ENCODE measurements at regions not wholly inside any gene's neighbourhood (a gene's known extent, or its start where the extent isn't known, plus 50 kb on each side); places are given as distances from the start of the nearest gene placed in this dataset.

DNA sequence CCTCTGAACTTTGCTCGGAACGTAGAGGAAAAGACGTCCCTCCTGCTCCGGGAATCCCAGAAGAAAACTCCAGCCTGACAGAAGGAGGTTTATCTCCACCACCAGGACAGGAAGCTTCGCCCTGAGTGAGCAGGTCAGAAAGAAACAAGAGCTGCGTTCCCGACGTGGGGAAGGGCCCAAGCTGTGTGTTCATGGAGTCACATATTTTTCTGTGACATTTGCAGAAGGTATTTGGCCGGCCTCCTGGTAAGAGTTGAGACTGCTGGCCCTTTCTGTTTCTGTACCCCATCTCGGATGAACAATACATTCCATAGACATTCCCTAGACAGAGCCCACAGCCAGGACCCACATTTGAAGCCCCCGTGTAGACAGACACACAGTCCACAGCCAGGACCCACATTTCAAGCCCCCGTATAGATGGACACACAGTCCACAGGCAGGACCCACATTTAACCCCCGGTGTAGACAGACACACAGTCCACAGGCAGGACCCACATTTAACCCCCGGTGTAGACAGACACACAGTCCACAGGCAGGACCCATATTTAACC, 230.8 kb downstream of the SHOX start:
- Histone ChIP-seq H3K9me2 (replicated peaks; ENCODE audit: control insufficient read depth, low read length) (no peaks in the 10 kb centered on the region), H3F3A (ENCODE audit: control insufficient read depth, insufficient read depth) (no peaks in the 10 kb centered on the region), H3K79me2 (ENCODE audit: control insufficient read depth, low read length) (no peaks in the 10 kb centered on the region), H3K36me3 (ENCODE audit: control insufficient read depth, low read length) (no peaks in the 10 kb centered on the region), H3K4me3 (ENCODE audit: low read length) (no peak overlapping the region), H3K27ac (ENCODE audit: low read depth, low read length) (no peak overlapping the region), H3K4me1 (ENCODE audit: control insufficient read depth, low read length) (no peaks in the 10 kb centered on the region), H3K9me3 (ENCODE audit: control insufficient read depth, insufficient read depth, low read length) (peaks cover 3% of the 10 kb centered on the region; the same call in 1 of the 2 replicates), H3K4me2 (ENCODE audit: low read length) (no peak overlapping the region), H4K20me1 (ENCODE audit: control insufficient read depth, insufficient read depth, low read depth, low read length) (no peaks in the 10 kb centered on the region), H3K27me3 (ENCODE audit: control insufficient read depth, low read length) (no peaks in the 10 kb centered on the region)
- TF ChIP-seq, protein P1, sequence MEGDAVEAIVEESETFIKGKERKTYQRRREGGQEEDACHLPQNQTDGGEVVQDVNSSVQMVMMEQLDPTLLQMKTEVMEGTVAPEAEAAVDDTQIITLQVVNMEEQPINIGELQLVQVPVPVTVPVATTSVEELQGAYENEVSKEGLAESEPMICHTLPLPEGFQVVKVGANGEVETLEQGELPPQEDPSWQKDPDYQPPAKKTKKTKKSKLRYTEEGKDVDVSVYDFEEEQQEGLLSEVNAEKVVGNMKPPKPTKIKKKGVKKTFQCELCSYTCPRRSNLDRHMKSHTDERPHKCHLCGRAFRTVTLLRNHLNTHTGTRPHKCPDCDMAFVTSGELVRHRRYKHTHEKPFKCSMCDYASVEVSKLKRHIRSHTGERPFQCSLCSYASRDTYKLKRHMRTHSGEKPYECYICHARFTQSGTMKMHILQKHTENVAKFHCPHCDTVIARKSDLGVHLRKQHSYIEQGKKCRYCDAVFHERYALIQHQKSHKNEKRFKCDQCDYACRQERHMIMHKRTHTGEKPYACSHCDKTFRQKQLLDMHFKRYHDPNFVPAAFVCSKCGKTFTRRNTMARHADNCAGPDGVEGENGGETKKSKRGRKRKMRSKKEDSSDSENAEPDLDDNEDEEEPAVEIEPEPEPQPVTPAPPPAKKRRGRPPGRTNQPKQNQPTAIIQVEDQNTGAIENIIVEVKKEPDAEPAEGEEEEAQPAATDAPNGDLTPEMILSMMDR (IDR thresholded peaks at IDR 0.05; ENCODE audit: low read depth, low read length, poor library complexity, severe bottlenecking), result no peak
- TF ChIP-seq EZH2phosphoT487 (IDR thresholded peaks at IDR 0.05; ENCODE audit: borderline replicate concordance, low read length), result no peak

GRCh38 chrX:859329-859728, 228.7 kb downstream of the SHOX start:
- no peak overlapping the region for H3K27ac ChIP-seq (ENCODE audit: low read depth, low read length)
- H3K4me2 ChIP-seq (ENCODE audit: low read length), result no peak overlapping the region
- H3K4me3 ChIP-seq (ENCODE audit: low read length), result no peak overlapping the region
- H4K20me1 ChIP-seq (ENCODE audit: control insufficient read depth, insufficient read depth, low read depth, low read length), result no peaks in the 10 kb centered on the region
- TF ChIP-seq, protein P1 (IDR thresholded peaks at IDR 0.05; ENCODE audit: low read depth, low read length, poor library complexity, severe bottlenecking), result no peak
- no peak for TF ChIP-seq EZH2phosphoT487 (IDR thresholded peaks at IDR 0.05; ENCODE audit: borderline replicate concordance, low read length)
- H3K4me1 ChIP-seq (ENCODE audit: control insufficient read depth, low read length), result no peaks in the 10 kb centered on the region
- H3K79me2 ChIP-seq (ENCODE audit: control insufficient read depth, low read length), result no peaks in the 10 kb centered on the region
- H3K9me3 ChIP-seq (ENCODE audit: control insufficient read depth, insufficient read depth, low read length), result no peaks in the 10 kb centered on the region
- H3K27me3 ChIP-seq (ENCODE audit: control insufficient read depth, low read length), result no peaks in the 10 kb centered on the region
- H3K9me2 ChIP-seq (replicated peaks; ENCODE audit: control insufficient read depth, low read length), result no peaks in the 10 kb centered on the region
- H3K36me3 ChIP-seq (ENCODE audit: control insufficient read depth, low read length), result no peaks in the 10 kb centered on the region
- no peaks in the 10 kb centered on the region for H3F3A ChIP-seq (ENCODE audit: control insufficient read depth, insufficient read depth)

GRCh38 chrX:858542-859078, 228.0 kb downstream of the SHOX start:
- Histone ChIP-seq H3K4me2 (ENCODE audit: low read length) (no peak overlapping the region), H3K36me3 (ENCODE audit: control insufficient read depth, low read length) (no peaks in the 10 kb centered on the region), H3K27ac (ENCODE audit: low read depth, low read length) (no peak overlapping the region), H3K9me2 (replicated peaks; ENCODE audit: control insufficient read depth, low read length) (no peaks in the 10 kb centered on the region), H3K4me3 (ENCODE audit: low read length) (no peak overlapping the region), H4K20me1 (ENCODE audit: control insufficient read depth, insufficient read depth, low read depth, low read length) (no peaks in the 10 kb centered on the region), H3K79me2 (ENCODE audit: control insufficient read depth, low read length) (no peaks in the 10 kb centered on the region), H3K4me1 (ENCODE audit: control insufficient read depth, low read length) (no peaks in the 10 kb centered on the region), H3K9me3 (ENCODE audit: control insufficient read depth, insufficient read depth, low read length) (no peaks in the 10 kb centered on the region), H3F3A (ENCODE audit: control insufficient read depth, insufficient read depth) (no peaks in the 10 kb centered on the region), H3K27me3 (ENCODE audit: control insufficient read depth, low read length) (no peaks in the 10 kb centered on the region)
- TF ChIP-seq, protein P1 (IDR thresholded peaks at IDR 0.05; ENCODE audit: low read depth, low read length, poor library complexity, severe bottlenecking), result no peak
- no peak for TF ChIP-seq EZH2phosphoT487 (IDR thresholded peaks at IDR 0.05; ENCODE audit: borderline replicate concordance, low read length)

All from DOHH2 (cell line).